COLO668 (cell line): ENCODE measurements at regions not wholly inside any gene's neighbourhood (a gene's known extent, or its start where the extent isn't known, plus 50 kb on each side); places are given as distances from the start of the nearest gene placed in this dataset.

ENCODE experiments used
- DNase-seq: peaks from one replicate; lab custom pipeline; 2025; ENCODE audit not compliant: unreplicated experiment; lab: John Stamatoyannopoulos, UW

- DNase-seq, result no peak
Measured at GRCh38 chr18:8962855-8963635, 139.5 kb upstream of the NDUFV2 start.

- DNase-seq, result no peak
Measured at GRCh38 chr18:8963876-8964275, 138.6 kb upstream of the NDUFV2 start.

- no peak for DNase-seq
Measured at GRCh38 chr18:8965398-8965797, 137.1 kb upstream of the NDUFV2 start.

DNA sequence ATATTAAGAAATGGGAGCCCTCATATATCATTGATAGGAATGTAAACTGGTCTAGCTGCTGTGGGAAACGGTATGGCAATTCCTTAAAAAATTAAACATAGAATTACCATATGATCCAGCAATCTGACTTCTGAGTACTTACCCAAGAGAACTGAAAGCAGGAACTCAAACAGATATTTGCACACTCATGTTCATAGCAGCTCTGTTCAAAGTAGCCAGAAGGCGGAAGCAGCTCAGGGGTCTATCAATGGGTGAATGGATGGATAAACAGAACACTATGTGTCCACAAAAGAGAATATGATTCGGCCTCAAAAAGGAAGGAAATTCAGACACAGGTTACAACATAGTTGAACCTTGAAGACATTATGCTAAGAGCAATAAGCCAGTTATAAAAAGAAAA lies 135.7 kb upstream of the NDUFV2 start:
- DNase-seq, result no peak

DNA sequence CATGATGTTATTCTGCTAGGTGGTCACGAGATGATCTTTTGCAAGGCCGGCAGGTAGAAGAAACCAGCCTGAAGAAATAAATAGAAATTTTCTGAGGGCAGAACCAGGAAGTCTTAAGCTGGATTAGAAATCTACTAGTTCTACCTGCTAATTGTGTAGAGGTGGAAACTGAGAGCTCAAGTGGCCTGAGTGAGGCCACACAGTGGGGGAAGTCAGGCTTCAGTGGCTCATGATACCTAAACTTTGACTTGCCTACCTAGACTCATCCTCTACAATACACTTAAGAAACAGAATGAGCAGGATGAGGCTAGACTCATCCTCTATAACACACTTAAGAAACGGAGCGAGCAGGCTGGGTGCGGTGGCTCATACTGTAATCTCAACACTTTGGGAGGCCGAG lies 134.9 kb upstream of the NDUFV2 start:
- DNase-seq, result no peak

DNA sequence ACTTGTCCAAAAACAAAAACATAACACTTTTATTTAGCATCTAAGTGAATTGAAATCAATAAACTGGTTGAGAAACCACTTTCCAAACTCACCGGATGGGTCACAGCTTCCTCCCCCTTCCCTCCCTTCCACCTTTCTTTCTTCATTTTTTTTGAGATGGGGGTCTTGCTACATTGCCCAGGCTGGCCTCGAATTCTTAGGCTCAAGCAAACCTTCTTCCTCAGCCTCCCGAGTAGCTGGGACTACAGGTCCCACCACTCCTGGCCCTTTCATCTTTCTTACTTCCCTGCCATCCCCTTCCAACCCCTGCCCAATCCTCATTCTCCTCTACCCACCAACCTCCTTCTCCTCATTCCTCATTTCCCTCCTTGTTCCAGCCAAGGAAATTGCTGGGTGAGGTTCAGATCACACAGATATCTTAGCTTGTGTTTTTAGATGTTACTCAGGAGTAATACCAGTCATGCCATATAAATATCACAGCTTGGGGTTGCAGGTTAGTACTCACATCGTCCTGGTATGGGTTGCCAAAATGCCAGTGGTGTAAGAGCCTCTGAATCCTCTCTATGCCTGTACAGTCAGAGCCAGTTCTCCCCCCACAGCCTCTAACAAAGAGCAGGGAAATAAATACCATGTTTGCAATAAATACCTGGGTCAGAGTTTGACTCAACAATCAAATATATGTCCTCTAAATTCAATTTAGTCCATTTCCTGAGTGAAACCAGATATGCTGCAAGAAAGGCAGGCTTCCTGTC lies 132.7 kb upstream of the NDUFV2 start:
- DNase-seq, result no peak

DNA sequence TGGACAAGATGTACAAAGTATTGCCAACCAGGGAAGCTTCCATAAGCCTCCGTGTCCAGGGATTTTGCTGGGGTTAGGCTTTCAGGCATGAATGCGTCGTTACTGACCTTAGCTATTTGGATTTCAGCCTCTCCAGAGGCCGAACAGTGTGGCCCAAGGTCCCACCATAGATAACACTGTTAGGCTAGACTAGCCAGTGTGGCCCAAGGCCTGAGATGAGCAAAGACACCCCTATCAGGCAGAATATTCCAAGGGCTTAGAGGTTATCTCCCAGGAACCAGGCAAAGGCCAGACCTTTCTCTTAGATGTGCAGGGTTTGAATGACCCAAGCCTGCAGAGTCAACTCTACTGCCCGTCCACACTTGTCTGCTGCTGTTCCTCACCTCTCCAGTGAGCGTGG lies 131.7 kb upstream of the NDUFV2 start:
- no peak for DNase-seq

GRCh38 chr18:8972116-8972515 lies 130.4 kb upstream of the NDUFV2 start:
- no peak for DNase-seq

- DNase-seq, result no peak
Measured at GRCh38 chr18:8974279-8974678, 128.2 kb upstream of the NDUFV2 start.

GRCh38 chr18:8974696-8975095 lies 127.8 kb upstream of the NDUFV2 start:
- DNase-seq, result no peak

DNA sequence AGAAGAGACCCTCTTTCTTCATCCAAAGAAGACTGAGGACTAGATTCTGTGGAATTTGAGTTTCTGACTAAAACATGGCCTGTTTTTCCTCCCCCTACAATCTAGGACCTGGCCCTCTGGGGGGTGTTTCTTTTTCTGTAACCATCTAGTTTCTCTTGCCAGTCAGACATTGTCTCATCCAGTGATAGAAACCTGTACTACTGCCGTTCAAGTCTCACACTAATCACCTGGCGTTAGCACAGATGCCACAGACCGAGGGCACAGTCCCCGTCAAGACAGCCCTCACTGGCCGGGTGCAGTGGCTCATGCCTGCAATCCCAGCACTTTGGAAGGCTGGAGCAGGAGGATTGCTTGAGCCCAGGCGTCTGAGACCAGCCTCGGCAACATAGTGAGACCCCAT lies 126.9 kb upstream of the NDUFV2 start:
- DNase-seq, result no peak

- no peak for DNase-seq
Measured at GRCh38 chr18:8976606-8977005, 125.9 kb upstream of the NDUFV2 start.

- DNase-seq, result no peak
Measured at GRCh38 chr18:8977166-8977565, 125.3 kb upstream of the NDUFV2 start.

GRCh38 chr18:8977701-8978100 lies 124.8 kb upstream of the NDUFV2 start:
- DNase-seq, result no peak

GRCh38 chr18:8978394-8978793 lies 124.1 kb upstream of the NDUFV2 start:
- DNase-seq, result no peak

GRCh38 chr18:8979258-8979988 lies 123.1 kb upstream of the NDUFV2 start:
- no peak for DNase-seq

DNA sequence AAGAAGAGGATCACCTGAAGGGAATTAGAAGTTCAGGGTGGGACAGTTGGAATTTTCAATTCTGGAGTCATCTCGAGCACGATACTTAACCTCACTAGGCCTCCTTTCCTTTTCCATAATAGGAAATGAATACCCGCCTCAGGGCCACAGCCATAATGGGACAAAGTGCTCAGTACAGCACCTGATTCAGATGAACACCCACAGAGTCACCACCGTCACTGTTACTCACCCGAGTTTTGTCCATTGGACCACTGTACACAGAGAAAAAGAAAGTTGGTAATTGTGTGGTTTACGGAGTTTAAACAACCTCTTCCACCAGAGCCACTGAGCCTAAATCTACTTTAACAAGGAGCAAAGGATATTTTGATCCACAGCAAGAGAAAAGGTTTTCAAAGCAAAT lies 122.0 kb upstream of the NDUFV2 start:
- DNase-seq, result no peak

DNA sequence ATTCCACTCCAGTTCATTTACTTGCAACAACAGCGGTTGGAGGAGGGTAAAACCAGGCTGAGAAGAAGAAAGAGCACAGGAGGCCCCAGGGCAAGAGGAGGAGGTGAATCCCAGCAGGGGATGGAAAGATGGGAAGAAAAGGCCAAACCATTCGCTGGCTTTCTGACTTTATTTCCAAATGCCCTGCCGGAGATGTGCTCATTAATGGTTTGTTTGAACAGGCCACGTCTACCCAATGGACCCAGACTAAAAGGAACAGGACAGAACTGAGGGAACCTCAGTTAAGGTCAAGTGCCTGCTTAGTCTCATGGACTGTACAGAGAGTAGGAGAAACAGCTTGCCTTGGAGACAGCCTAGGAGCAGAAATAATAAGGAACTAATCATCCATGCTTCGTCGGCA lies 121.6 kb upstream of the NDUFV2 start:
- DNase-seq, result no peak

GRCh38 chr18:8982416-8983183 lies 119.9 kb upstream of the NDUFV2 start:
- peak; percentile 9 for DNase-seq

DNA sequence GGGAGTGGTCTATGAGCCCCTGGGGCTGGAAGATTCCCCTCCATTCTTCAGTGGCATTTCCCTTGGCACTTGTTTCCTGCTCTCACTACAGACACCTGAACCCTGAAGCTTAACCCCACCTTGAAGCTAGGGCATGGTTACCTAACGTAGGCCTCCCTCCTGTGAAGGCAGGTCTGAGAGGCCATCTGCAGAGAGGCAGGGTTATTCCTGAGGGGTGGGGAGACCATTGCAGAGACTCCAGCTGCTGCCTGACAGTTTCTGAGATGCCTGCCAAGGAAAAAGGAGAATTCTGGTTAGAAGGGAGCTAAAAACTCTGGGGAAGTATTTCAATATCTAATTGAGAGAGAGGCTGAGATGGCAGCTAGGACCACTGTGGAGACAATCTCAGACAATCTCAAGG lies 119.3 kb upstream of the NDUFV2 start:
- DNase-seq, result no peak

- DNase-seq, result no peak
Measured at GRCh38 chr18:8984131-8984721, 118.3 kb upstream of the NDUFV2 start.
